Hepatocyte (in vitro differentiated cells): ENCODE measurements at regions not wholly inside any gene's neighbourhood (a gene's known extent, or its start where the extent isn't known, plus 50 kb on each side); places are given as distances from the start of the nearest gene placed in this dataset.

Source experiments
- DNase-seq: peaks from one replicate; pipeline ENCODE4 v3.0.0-alpha.2; 2016; ENCODE audit warnings: low spot score
- H2AFZ ChIP-seq: fragments of 200-600 bp; sonication (generic); 2 replicates; pipeline ENCODE4 v1.6.0; 2016; ENCODE audit warnings: antibody characterized with exemption, mild to moderate bottlenecking
- H3K27ac ChIP-seq: fragments of 200-600 bp; sonication (generic); 2 replicates; pipeline ENCODE4 v1.5.1; 2016; ENCODE audit warnings: mild to moderate bottlenecking
- H3K27me3 ChIP-seq: fragments of 200-600 bp; sonication (generic); 2 replicates; pipeline ENCODE4 v1.6.1; 2016
- H3K36me3 ChIP-seq: fragments of 200-600 bp; sonication (generic); replicated peaks from 2 replicates; pipeline ENCODE4 v1.5.1; 2016; ENCODE audit warnings: low read depth; ENCODE audit not compliant: insufficient read depth
- H3K4me1 ChIP-seq: fragments of 200-600 bp; sonication (generic); 2 replicates; pipeline ENCODE4 v1.5.1; 2016; ENCODE audit warnings: mild to moderate bottlenecking, moderate library complexity; ENCODE audit not compliant: insufficient read depth
- H3K4me2 ChIP-seq: fragments of 200-600 bp; sonication (generic); 2 replicates; pipeline ENCODE4 v1.6.0; 2016
- H3K4me3 ChIP-seq: fragments of 200-600 bp; sonication (generic); 2 replicates; pipeline ENCODE4 v1.5.1; 2016; ENCODE audit warnings: mild to moderate bottlenecking
- H3K79me2 ChIP-seq: fragments of 200-600 bp; sonication (generic); 2 replicates; pipeline ENCODE4 v1.6.0; 2017; ENCODE audit warnings: mild to moderate bottlenecking
- H3K9me2 ChIP-seq: fragments of 200-600 bp; sonication (generic); replicated peaks from 2 replicates; pipeline ENCODE4 v1.6.0; 2017; ENCODE audit warnings: mild to moderate bottlenecking; ENCODE audit not compliant: insufficient read depth
- H3K9me3 ChIP-seq: fragments of 200-600 bp; sonication (generic); 2 replicates; pipeline ENCODE4 v1.5.1; 2016; ENCODE audit warnings: low read depth, mild to moderate bottlenecking
- H4K20me1 ChIP-seq: fragments of 200-600 bp; sonication (generic); 2 replicates; pipeline ENCODE4 v1.6.0; 2016; ENCODE audit warnings: mild to moderate bottlenecking; ENCODE audit not compliant: insufficient read depth, poor library complexity, severe bottlenecking
- CTCF ChIP-seq: fragments of 200-600 bp; sonication (generic); IDR thresholded peaks from 2 replicates; pipeline ENCODE4 v1.5.1; 2016; ENCODE audit warnings: antibody characterized with exemption, mild to moderate bottlenecking; ENCODE audit not compliant: poor library complexity
- EZH2 ChIP-seq: fragments of 200-600 bp; sonication (generic); IDR thresholded peaks from 2 replicates; pipeline ENCODE4 v1.6.1; 2016; ENCODE audit warnings: antibody characterized with exemption, mild to moderate bottlenecking, borderline replicate concordance
- EZH2phosphoT487 ChIP-seq: fragments of 200-600 bp; sonication (generic); IDR thresholded peaks from one replicate; pipeline ENCODE4 v1.6.1; 2018; ENCODE audit warnings: antibody characterized with exemption, mild to moderate bottlenecking, low read depth, moderate library complexity; ENCODE audit not compliant: unreplicated experiment, severe bottlenecking
- WGBS: methylation state at CpG from one replicate; pipeline ENCODE4 v1.1.6; 2016; ENCODE audit warnings: low lambda C conversion rate; ENCODE audit errors: missing lambda C conversion rate; 5-methylcytosine and 5-hydroxymethylcytosine counted together

DNA sequence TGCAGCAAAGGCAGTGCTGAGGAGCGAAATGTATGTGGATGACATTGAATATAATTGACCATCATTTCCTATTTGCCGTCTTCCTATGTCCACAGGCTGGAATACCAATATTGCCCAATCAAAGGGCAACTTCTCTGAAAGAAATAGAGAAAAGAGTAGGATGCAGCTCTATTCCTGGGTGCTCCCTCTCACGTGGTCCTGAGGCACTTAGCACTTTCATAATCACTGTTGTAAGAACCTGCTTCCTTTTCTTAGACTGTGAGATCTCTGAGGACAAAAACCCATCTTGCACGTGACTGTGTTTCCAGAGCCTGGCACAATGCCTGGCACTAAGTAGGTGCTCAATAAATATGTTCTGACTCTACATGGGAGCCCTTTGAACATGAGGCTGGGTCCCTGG, 122.7 kb upstream of the CPM start:
- WGBS, result 96% methylated on average over 4 of the region's 4 CpGs
- no peak overlapping the region for H3K4me2 ChIP-seq
- H3K36me3 ChIP-seq, result no peaks in the 10 kb centered on the region

GRCh38 chr12:69056743-69057515, 124.0 kb upstream of the CPM start:
- no peak for DNase-seq
- no peak overlapping the region for H2AFZ ChIP-seq
- no peaks in the 10 kb centered on the region for H3K36me3 ChIP-seq
- no peaks in the 10 kb centered on the region for H3K27me3 ChIP-seq
- H3K4me1 ChIP-seq, result peaks cover 8% of the 10 kb centered on the region
- TF ChIP-seq EZH2phosphoT487 (no peak), EZH2 (no peak), CTCF (no peak)
- WGBS, result 55% methylated on average over 2 of the region's 2 CpGs
- H3K27ac ChIP-seq, result no peak overlapping the region
- H3K4me3 ChIP-seq, result no peak overlapping the region
- H3K9me2 ChIP-seq, result no peaks in the 10 kb centered on the region
- H3K9me3 ChIP-seq, result no peaks in the 10 kb centered on the region
- H4K20me1 ChIP-seq, result no peaks in the 10 kb centered on the region
- no peaks in the 10 kb centered on the region for H3K79me2 ChIP-seq
- no peak overlapping the region for H3K4me2 ChIP-seq

More for the DNA sequence above, 122.7 kb upstream of the CPM start:
- Histone ChIP-seq H3K9me3 (no peaks in the 10 kb centered on the region), H3K27me3 (no peaks in the 10 kb centered on the region), H4K20me1 (no peaks in the 10 kb centered on the region), H3K79me2 (no peaks in the 10 kb centered on the region), H2AFZ (no peak overlapping the region), H3K4me3 (no peak overlapping the region), H3K9me2 (no peaks in the 10 kb centered on the region), H3K27ac (no peak overlapping the region), H3K4me1 (peaks cover 8% of the 10 kb centered on the region)
- DNase-seq, result no peak
- no peak for TF ChIP-seq EZH2
- no peak for TF ChIP-seq EZH2phosphoT487
- no peak for TF ChIP-seq CTCF

- Histone ChIP-seq H3K4me3 (no peak overlapping the region), H3K27ac (no peak overlapping the region), H3K4me1 (peaks cover 7% of the 10 kb centered on the region), H2AFZ (no peak overlapping the region), H3K36me3 (no peaks in the 10 kb centered on the region), H3K9me2 (no peaks in the 10 kb centered on the region), H3K9me3 (no peaks in the 10 kb centered on the region), H3K79me2 (no peaks in the 10 kb centered on the region), H3K27me3 (no peaks in the 10 kb centered on the region), H4K20me1 (no peaks in the 10 kb centered on the region), H3K4me2 (no peak overlapping the region)
- TF ChIP-seq EZH2 (no peak), EZH2phosphoT487 (no peak), CTCF (no peak)
- WGBS, result 76% methylated on average over 3 of the region's 3 CpGs
- DNase-seq, result no peak
Observed at GRCh38 chr12:69057742-69058141, 124.8 kb upstream of the CPM start.
